ENCODE measurements at regions not wholly inside any gene's neighbourhood (a gene's known extent, or its start where the extent isn't known, plus 50 kb on each side); places are given as distances from the start of the nearest gene placed in this dataset.

DNA sequence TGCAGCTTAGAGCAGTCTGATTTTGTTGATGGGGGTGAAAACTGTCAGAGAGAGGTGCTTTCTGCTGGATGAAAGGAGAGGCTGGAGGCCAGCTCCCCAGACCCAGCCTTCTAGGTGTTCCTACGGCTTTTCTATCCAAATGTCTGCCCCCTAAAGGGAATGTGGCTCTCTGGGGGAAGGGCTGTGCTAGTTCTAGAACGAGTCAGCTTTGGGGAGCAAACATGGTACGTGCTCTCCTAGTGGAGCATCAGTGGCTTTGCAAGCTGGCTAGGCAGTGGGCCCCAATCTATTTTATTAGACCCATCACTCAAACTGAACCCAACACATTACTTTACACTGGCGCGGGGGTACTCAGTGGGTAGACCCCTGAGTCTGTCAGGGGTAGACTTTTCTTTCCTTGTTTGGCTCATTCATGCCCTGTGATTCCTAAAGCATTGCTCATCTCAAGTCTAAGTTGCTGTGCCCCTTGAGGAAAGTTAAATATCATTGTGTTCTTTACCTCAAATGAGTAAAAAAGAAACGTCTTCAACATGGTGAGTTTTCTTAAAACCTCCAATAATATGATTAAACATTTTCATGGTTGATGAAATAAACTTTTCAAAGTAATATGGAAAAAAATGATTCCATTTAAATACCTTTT is 254.9 kb downstream of the DLEU7 start:
- Histone ChIP-seq H3K36me3 (ENCODE audit: control insufficient read depth in 2 of 2, insufficient read depth in 1 of 2, low read length in 2 of 2) (no peaks in the 10 kb centered on the region), H3K4me1 (ENCODE audit: control insufficient read depth, insufficient read depth, low read length) (no peaks in the 10 kb centered on the region), H3K27ac (ENCODE audit: extremely low read depth, low read depth, low read length) (no peak overlapping the region), H3K9me3 (ENCODE audit: control insufficient read depth, insufficient read depth, low read depth, low read length) (no peaks in the 10 kb centered on the region), H3K4me3 (ENCODE audit: low read depth, low read length) (no peak overlapping the region)
- ChIA-PET POLR2A (no interaction called here), CTCF (interaction anchor here (0.8 kb wide), 1 partner anchor 57 kb away, joined by 3 read pairs; no protein-coding TSS in a partner anchor)
- TF ChIP-seq, protein P1, sequence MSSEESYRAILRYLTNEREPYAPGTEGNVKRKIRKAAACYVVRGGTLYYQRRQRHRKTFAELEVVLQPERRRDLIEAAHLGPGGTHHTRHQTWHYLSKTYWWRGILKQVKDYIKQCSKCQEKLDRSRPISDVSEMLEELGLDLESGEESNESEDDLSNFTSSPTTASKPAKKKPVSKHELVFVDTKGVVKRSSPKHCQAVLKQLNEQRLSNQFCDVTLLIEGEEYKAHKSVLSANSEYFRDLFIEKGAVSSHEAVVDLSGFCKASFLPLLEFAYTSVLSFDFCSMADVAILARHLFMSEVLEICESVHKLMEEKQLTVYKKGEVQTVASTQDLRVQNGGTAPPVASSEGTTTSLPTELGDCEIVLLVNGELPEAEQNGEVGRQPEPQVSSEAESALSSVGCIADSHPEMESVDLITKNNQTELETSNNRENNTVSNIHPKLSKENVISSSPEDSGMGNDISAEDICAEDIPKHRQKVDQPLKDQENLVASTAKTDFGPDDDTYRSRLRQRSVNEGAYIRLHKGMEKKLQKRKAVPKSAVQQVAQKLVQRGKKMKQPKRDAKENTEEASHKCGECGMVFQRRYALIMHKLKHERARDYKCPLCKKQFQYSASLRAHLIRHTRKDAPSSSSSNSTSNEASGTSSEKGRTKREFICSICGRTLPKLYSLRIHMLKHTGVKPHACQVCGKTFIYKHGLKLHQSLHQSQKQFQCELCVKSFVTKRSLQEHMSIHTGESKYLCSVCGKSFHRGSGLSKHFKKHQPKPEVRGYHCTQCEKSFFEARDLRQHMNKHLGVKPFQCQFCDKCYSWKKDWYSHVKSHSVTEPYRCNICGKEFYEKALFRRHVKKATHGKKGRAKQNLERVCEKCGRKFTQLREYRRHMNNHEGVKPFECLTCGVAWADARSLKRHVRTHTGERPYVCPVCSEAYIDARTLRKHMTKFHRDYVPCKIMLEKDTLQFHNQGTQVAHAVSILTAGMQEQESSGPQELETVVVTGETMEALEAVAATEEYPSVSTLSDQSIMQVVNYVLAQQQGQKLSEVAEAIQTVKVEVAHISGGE (tag by site-specific recombination; conservative IDR thresholded peaks at IDR 0.05; ENCODE audit: low read depth) = no peak
- no peak for TF ChIP-seq ZNF155 (tag by site-specific recombination; IDR thresholded peaks at IDR 0.05)
- TF ChIP-seq, protein P2, sequence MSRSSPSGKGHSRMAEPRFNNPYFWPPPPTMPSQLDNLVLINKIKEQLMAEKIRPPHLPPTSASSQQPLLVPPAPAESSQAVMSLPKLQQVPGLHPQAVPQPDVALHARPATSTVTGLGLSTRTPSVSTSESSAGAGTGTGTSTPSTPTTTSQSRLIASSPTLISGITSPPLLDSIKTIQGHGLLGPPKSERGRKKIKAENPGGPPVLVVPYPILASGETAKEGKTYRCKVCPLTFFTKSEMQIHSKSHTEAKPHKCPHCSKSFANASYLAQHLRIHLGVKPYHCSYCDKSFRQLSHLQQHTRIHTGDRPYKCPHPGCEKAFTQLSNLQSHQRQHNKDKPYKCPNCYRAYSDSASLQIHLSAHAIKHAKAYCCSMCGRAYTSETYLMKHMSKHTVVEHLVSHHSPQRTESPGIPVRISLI (tag by site-specific recombination; IDR thresholded peaks at IDR 0.05) = no peak
- no peak for TF ChIP-seq ZNF48 (tag by site-specific recombination; IDR thresholded peaks at IDR 0.05)
- TF ChIP-seq ZNF571 (tag by site-specific recombination; IDR thresholded peaks at IDR 0.05) = no peak
- no peak for TF ChIP-seq RBAK (tag by site-specific recombination; IDR thresholded peaks at IDR 0.05)
- TF ChIP-seq SP7 (tag by site-specific recombination; IDR thresholded peaks at IDR 0.05) = no peak
- TF ChIP-seq ZNF311 (tag by site-specific recombination; IDR thresholded peaks at IDR 0.05; ENCODE audit: borderline replicate concordance) = no peak

DNA sequence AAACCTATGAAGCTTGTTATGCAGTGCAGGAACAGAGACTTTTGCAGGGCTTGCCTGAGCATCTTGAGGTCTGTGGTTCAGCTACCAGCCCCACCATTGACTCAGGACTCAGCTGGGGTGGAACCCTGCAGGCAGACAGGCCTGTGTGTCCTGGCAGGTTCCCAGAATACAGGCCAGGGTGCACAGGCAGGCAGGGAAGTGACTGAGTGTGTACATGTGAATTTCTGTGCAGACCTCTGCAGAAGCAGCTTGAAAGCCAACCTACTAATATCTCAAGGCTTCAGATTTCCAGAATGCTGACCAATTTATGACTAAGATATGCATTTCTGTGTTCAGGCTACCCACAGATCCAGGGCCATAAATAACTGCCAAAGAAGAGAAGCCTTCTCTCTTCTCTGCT is 254.4 kb downstream of the DLEU7 start:
- Histone ChIP-seq H3K9me3 (ENCODE audit: control insufficient read depth, insufficient read depth, low read depth, low read length) (no peaks in the 10 kb centered on the region), H3K4me3 (ENCODE audit: low read depth, low read length) (no peak overlapping the region), H3K4me1 (ENCODE audit: control insufficient read depth, insufficient read depth, low read length) (no peaks in the 10 kb centered on the region), H3K36me3 (ENCODE audit: control insufficient read depth in 2 of 2, insufficient read depth in 1 of 2, low read length in 2 of 2) (no peaks in the 10 kb centered on the region), H3K27ac (ENCODE audit: extremely low read depth, low read depth, low read length) (no peak overlapping the region)
- CTCF ChIA-PET = interaction anchor here (0.9 kb wide), 1 partner anchor 323 kb away, joined by 3 read pairs; no protein-coding TSS in a partner anchor
- POLR2A ChIA-PET = no interaction called here
- TF ChIP-seq ZSCAN16 (tag by site-specific recombination; IDR thresholded peaks at IDR 0.05) (no peak), BCL11B (tag by site-specific recombination; IDR thresholded peaks at IDR 0.05; ENCODE audit: low read depth) (no peak), SP3 (tag by site-specific recombination; IDR thresholded peaks at IDR 0.05) (no peak), ZIC2 (tag by site-specific recombination; IDR thresholded peaks at IDR 0.05) (peak; percentile 61), ZNF776 (tag by site-specific recombination; IDR thresholded peaks at IDR 0.05; ENCODE audit: borderline replicate concordance) (no peak), GLIS1 (tag by site-specific recombination; IDR thresholded peaks at IDR 0.05) (peak; percentile 73)

DNA sequence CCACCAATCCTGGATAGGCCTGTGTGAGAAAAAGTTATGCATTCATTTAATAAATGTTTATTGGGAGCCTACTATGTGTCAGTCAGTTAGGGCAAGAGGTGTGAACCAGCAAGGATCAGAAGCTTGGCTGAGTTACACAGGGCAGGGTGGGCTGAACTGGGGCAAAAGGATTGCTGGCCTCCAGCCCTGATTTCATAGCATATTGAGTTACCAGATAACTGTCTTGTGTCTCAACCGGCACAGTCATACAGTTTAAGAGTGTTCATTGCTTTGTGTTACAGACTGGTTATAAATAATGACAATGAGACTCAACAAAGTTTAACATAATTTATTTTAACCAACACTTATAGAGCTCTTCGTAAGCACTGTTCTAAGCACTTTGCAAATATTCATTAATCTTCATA is 253.8 kb downstream of the DLEU7 start:
- CTCF ChIA-PET = interaction anchor here (0.9 kb wide), 1 partner anchor 322 kb away, joined by 3 read pairs; no protein-coding TSS in a partner anchor
- no peak overlapping the region for H3K27ac ChIP-seq (ENCODE audit: extremely low read depth, low read depth, low read length)

More for the DNA sequence above, 253.8 kb downstream of the DLEU7 start:
- Histone ChIP-seq H3K4me1 (ENCODE audit: control insufficient read depth, insufficient read depth, low read length) (no peaks in the 10 kb centered on the region), H3K4me3 (ENCODE audit: low read depth, low read length) (no peak overlapping the region), H3K9me3 (ENCODE audit: control insufficient read depth, insufficient read depth, low read depth, low read length) (no peaks in the 10 kb centered on the region), H3K36me3 (ENCODE audit: control insufficient read depth in 2 of 2, insufficient read depth in 1 of 2, low read length in 2 of 2) (no peaks in the 10 kb centered on the region)
- TF ChIP-seq, protein P3, sequence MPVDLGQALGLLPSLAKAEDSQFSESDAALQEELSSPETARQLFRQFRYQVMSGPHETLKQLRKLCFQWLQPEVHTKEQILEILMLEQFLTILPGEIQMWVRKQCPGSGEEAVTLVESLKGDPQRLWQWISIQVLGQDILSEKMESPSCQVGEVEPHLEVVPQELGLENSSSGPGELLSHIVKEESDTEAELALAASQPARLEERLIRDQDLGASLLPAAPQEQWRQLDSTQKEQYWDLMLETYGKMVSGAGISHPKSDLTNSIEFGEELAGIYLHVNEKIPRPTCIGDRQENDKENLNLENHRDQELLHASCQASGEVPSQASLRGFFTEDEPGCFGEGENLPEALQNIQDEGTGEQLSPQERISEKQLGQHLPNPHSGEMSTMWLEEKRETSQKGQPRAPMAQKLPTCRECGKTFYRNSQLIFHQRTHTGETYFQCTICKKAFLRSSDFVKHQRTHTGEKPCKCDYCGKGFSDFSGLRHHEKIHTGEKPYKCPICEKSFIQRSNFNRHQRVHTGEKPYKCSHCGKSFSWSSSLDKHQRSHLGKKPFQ (tag by site-specific recombination; IDR thresholded peaks at IDR 0.05) = peak; percentile 67
- TF ChIP-seq IKZF3 (tag by site-specific recombination; IDR thresholded peaks at IDR 0.05) (no peak), ZNF184 (tag by site-specific recombination; IDR thresholded peaks at IDR 0.05) (0 out of 2 replicates have a peak, but pooled peaks have one; percentile 34), ZNF366 (tag by site-specific recombination; conservative IDR thresholded peaks at IDR 0.05) (0 out of 2 replicates have a peak, but pooled peaks have one; percentile 18)
- POLR2A ChIA-PET = no interaction called here

Measured in HEK293 (cell line).